ENCODE measurements at regions not wholly inside any gene's neighbourhood (a gene's known extent, or its start where the extent isn't known, plus 50 kb on each side); places are given as distances from the start of the nearest gene placed in this dataset.

- no peaks in the 10 kb centered on the region for H3K4me1 ChIP-seq (ENCODE audit: control insufficient read depth, insufficient read depth, low read length)
- no peaks in the 10 kb centered on the region for H3K36me3 ChIP-seq (ENCODE audit: control insufficient read depth in 2 of 2, insufficient read depth in 1 of 2, low read length in 2 of 2)
- no peaks in the 10 kb centered on the region for H3K9me3 ChIP-seq (ENCODE audit: control insufficient read depth, insufficient read depth, low read depth, low read length)
- TF ChIP-seq GLI2 (tag by site-specific recombination; IDR thresholded peaks at IDR 0.05; ENCODE audit: borderline replicate concordance, low read depth) (no peak), BCL11B (tag by site-specific recombination; IDR thresholded peaks at IDR 0.05; ENCODE audit: low read depth) (no peak), ZNF777 (tag by site-specific recombination; IDR thresholded peaks at IDR 0.05; ENCODE audit: borderline replicate concordance) (no peak), ZNF138 (tag by site-specific recombination; IDR thresholded peaks at IDR 0.05; ENCODE audit: borderline replicate concordance) (no peak), ZNF785 (tag by site-specific recombination; IDR thresholded peaks at IDR 0.05) (no peak), SCRT2 (tag by site-specific recombination; IDR thresholded peaks at IDR 0.05) (no peak)
- TF ChIP-seq, protein P1, sequence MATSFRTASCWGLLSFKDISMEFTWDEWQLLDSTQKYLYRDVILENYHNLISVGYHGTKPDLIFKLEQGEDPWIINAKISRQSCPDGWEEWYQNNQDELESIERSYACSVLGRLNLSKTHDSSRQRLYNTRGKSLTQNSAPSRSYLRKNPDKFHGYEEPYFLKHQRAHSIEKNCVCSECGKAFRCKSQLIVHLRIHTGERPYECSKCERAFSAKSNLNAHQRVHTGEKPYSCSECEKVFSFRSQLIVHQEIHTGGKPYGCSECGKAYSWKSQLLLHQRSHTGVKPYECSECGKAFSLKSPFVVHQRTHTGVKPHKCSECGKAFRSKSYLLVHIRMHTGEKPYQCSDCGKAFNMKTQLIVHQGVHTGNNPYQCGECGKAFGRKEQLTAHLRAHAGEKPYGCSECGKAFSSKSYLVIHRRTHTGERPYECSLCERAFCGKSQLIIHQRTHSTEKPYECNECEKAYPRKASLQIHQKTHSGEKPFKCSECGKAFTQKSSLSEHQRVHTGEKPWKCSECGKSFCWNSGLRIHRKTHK (tag by site-specific recombination; IDR thresholded peaks at IDR 0.05), result no peak
- POLR2A ChIA-PET, result no interaction called here
- CTCF ChIA-PET, result no interaction called here
- no peak overlapping the region for H3K27ac ChIP-seq (ENCODE audit: extremely low read depth, low read depth, low read length)
- H3K4me3 ChIP-seq (ENCODE audit: low read depth, low read length), result no peak overlapping the region
These were observed 235.8 kb downstream of the RBM43 start for GRCh38 chr2:151025816-151026215.

- POLR2A ChIA-PET, result no interaction called here
- TF ChIP-seq ZNF354C (tag by site-specific recombination; IDR thresholded peaks at IDR 0.05; ENCODE audit: borderline replicate concordance, low read depth), result no peak
- TF ChIP-seq KLF1 (tag by site-specific recombination; IDR thresholded peaks at IDR 0.05), result no peak
- no peak overlapping the region for H3K4me3 ChIP-seq (ENCODE audit: low read depth, low read length)
- no peak overlapping the region for H3K27ac ChIP-seq (ENCODE audit: extremely low read depth, low read depth, low read length)
- H3K9me3 ChIP-seq (ENCODE audit: control insufficient read depth, insufficient read depth, low read depth, low read length), result no peaks in the 10 kb centered on the region
- no peaks in the 10 kb centered on the region for H3K4me1 ChIP-seq (ENCODE audit: control insufficient read depth, insufficient read depth, low read length)
- CTCF ChIA-PET, result no interaction called here
- H3K36me3 ChIP-seq (ENCODE audit: control insufficient read depth in 2 of 2, insufficient read depth in 1 of 2, low read length in 2 of 2), result no peaks in the 10 kb centered on the region
These were observed 236.9 kb downstream of the RBM43 start for GRCh38 chr2:151024696-151025251.

GRCh38 chr2:151021747-151022452 is 239.8 kb downstream of the RBM43 start:
- H3K9me3 ChIP-seq (ENCODE audit: control insufficient read depth, insufficient read depth, low read depth, low read length), result no peaks in the 10 kb centered on the region
- H3K27ac ChIP-seq (ENCODE audit: extremely low read depth, low read depth, low read length), result no peak overlapping the region
- ChIA-PET CTCF (no interaction called here), POLR2A (no interaction called here)
- no peak overlapping the region for H3K4me3 ChIP-seq (ENCODE audit: low read depth, low read length)
- TF ChIP-seq ZBTB1 (tag by site-specific recombination; IDR thresholded peaks at IDR 0.05) (no peak), HIC1 (tag by site-specific recombination; IDR thresholded peaks at IDR 0.05) (no peak), ZNF585B (tag by site-specific recombination; IDR thresholded peaks at IDR 0.05) (peak; percentile 35), ZNF16 (tag by site-specific recombination; IDR thresholded peaks at IDR 0.05; ENCODE audit: low read depth) (no peak), ZNF175 (tag by site-specific recombination; IDR thresholded peaks at IDR 0.05) (no peak), ZNF707 (tag by site-specific recombination; IDR thresholded peaks at IDR 0.05) (no peak), ZNF596 (tag by site-specific recombination; IDR thresholded peaks at IDR 0.05) (no peak), ZNF416 (tag by site-specific recombination; IDR thresholded peaks at IDR 0.05) (no peak)
- no peaks in the 10 kb centered on the region for H3K36me3 ChIP-seq (ENCODE audit: control insufficient read depth in 2 of 2, insufficient read depth in 1 of 2, low read length in 2 of 2)
- H3K4me1 ChIP-seq (ENCODE audit: control insufficient read depth, insufficient read depth, low read length), result no peaks in the 10 kb centered on the region

Data from HEK293 (cell line).